ENCODE measurements at regions not wholly inside any gene's neighbourhood (a gene's known extent, or its start where the extent isn't known, plus 50 kb on each side); places are given as distances from the start of the nearest gene placed in this dataset.
"Not testable (repeated sequence)": the region's sequence is repeated elsewhere in the genome, so short reads cannot be mapped to it uniquely, and the experiment has no call there.

- Histone ChIP-seq H3K27ac (ENCODE audit: low read length) (no peak overlapping the region), H3K4me2 (ENCODE audit: low read depth, low read length) (no peak overlapping the region), H3K9me2 (replicated peaks; ENCODE audit: insufficient read depth, low read length) (no peaks in the 10 kb centered on the region), H3K9ac (ENCODE audit: low read length) (no peak overlapping the region), H2AFZ (ENCODE audit: low read length) (no peak overlapping the region), H3K27me3 (replicated peaks; ENCODE audit: insufficient read depth, low read length) (no peaks in the 10 kb centered on the region), H3K4me1 (ENCODE audit: low read length) (no peaks in the 10 kb centered on the region), H3K4me3 (ENCODE audit: low read length) (no peak overlapping the region), H3F3A (ENCODE audit: insufficient read depth, low read length) (no peaks in the 10 kb centered on the region), H3K9me3 (replicated peaks; ENCODE audit: insufficient read depth, low read length) (no peaks in the 10 kb centered on the region), H3K36me3 (replicated peaks; ENCODE audit: insufficient read depth, low read length) (no peaks in the 10 kb centered on the region), H4K20me1 (ENCODE audit: insufficient read depth, low read length) (no peaks in the 10 kb centered on the region), H3K79me2 (ENCODE audit: low read length) (no peaks in the 10 kb centered on the region)
- TF ChIP-seq, protein P1, sequence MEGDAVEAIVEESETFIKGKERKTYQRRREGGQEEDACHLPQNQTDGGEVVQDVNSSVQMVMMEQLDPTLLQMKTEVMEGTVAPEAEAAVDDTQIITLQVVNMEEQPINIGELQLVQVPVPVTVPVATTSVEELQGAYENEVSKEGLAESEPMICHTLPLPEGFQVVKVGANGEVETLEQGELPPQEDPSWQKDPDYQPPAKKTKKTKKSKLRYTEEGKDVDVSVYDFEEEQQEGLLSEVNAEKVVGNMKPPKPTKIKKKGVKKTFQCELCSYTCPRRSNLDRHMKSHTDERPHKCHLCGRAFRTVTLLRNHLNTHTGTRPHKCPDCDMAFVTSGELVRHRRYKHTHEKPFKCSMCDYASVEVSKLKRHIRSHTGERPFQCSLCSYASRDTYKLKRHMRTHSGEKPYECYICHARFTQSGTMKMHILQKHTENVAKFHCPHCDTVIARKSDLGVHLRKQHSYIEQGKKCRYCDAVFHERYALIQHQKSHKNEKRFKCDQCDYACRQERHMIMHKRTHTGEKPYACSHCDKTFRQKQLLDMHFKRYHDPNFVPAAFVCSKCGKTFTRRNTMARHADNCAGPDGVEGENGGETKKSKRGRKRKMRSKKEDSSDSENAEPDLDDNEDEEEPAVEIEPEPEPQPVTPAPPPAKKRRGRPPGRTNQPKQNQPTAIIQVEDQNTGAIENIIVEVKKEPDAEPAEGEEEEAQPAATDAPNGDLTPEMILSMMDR (IDR thresholded peaks at IDR 0.05; ENCODE audit: low read length) = no peak
- TF ChIP-seq EZH2 (optimal IDR thresholded peaks at IDR 0.05; ENCODE audit: low read depth, low read length) (no peak), EZH2phosphoT487 (IDR thresholded peaks at IDR 0.05; ENCODE audit: low read length) (no peak)
- no peak for DNase-seq
Measured at GRCh38 chr4:164596927-164597326, 157.0 kb upstream of the SMIM31 start.

DNA sequence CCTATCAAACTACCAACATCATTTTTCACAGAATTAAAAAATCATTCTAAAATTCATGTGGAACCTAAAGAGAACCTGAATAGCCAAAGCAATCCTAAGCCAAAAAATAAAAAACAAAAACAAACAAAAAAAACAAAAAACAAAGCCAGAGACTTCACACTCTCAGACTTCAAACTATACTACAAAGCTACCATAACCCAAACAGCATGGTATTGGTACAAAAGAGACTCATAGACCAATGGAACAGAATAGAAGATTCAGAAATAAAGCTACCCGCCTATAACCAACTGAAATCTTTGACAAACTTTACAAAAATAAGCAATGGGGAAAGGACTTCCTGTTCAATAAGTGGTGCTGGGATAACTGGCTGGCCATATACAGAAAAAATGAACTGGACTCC lies 152.3 kb upstream of the SMIM31 start:
- TF ChIP-seq EZH2phosphoT487 (IDR thresholded peaks at IDR 0.05; ENCODE audit: low read length) = no peak
- TF ChIP-seq EZH2 (optimal IDR thresholded peaks at IDR 0.05; ENCODE audit: low read depth, low read length) = no peak
- Histone ChIP-seq H3K27ac (ENCODE audit: low read length) (no peak overlapping the region), H3F3A (ENCODE audit: insufficient read depth, low read length) (no peaks in the 10 kb centered on the region), H4K20me1 (ENCODE audit: insufficient read depth, low read length) (no peaks in the 10 kb centered on the region), H3K4me2 (ENCODE audit: low read depth, low read length) (no peak overlapping the region), H3K36me3 (replicated peaks; ENCODE audit: insufficient read depth, low read length) (no peaks in the 10 kb centered on the region), H3K9ac (ENCODE audit: low read length) (no peak overlapping the region), H3K4me1 (ENCODE audit: low read length) (peaks cover 11% of the 10 kb centered on the region; the same call in 1 of the 2 replicates), H3K9me3 (replicated peaks; ENCODE audit: insufficient read depth, low read length) (no peaks in the 10 kb centered on the region), H2AFZ (ENCODE audit: low read length) (no peak overlapping the region), H3K9me2 (replicated peaks; ENCODE audit: insufficient read depth, low read length) (no peaks in the 10 kb centered on the region), H3K27me3 (replicated peaks; ENCODE audit: insufficient read depth, low read length) (no peaks in the 10 kb centered on the region; the same call in 1 of the 2 replicates), H3K4me3 (ENCODE audit: low read length) (no peak overlapping the region), H3K79me2 (ENCODE audit: low read length) (no peaks in the 10 kb centered on the region)
- DNase-seq = no peak

- not testable (repeated sequence) for H3K4me2 ChIP-seq (ENCODE audit: low read depth, low read length); H3K9me3 ChIP-seq (replicated peaks; ENCODE audit: insufficient read depth, low read length); H3K79me2 ChIP-seq (ENCODE audit: low read length); H2AFZ ChIP-seq (ENCODE audit: low read length); H3K27ac ChIP-seq (ENCODE audit: low read length); H3K36me3 ChIP-seq (replicated peaks; ENCODE audit: insufficient read depth, low read length); DNase-seq; H3K4me3 ChIP-seq (ENCODE audit: low read length); H3K9me2 ChIP-seq (replicated peaks; ENCODE audit: insufficient read depth, low read length); H3K9ac ChIP-seq (ENCODE audit: low read length); H3K27me3 ChIP-seq (replicated peaks; ENCODE audit: insufficient read depth, low read length); H3F3A ChIP-seq (ENCODE audit: insufficient read depth, low read length); H4K20me1 ChIP-seq (ENCODE audit: insufficient read depth, low read length)
- peaks cover 14% of the 10 kb centered on the region; the same call in 1 of the 2 replicates for H3K4me1 ChIP-seq (ENCODE audit: low read length)
Measured at GRCh38 chr4:164605791-164606190, 148.1 kb upstream of the SMIM31 start.

GRCh38 chr4:164606478-164606877 lies 147.5 kb upstream of the SMIM31 start:
- Histone ChIP-seq H3K79me2 (ENCODE audit: low read length) (no peaks in the 10 kb centered on the region), H3K36me3 (replicated peaks; ENCODE audit: insufficient read depth, low read length) (no peaks in the 10 kb centered on the region), H3K27ac (ENCODE audit: low read length) (no peak overlapping the region), H3K4me1 (ENCODE audit: low read length) (peaks cover 14% of the 10 kb centered on the region; the same call in 1 of the 2 replicates), H3K4me3 (ENCODE audit: low read length) (no peak overlapping the region), H3K9me2 (replicated peaks; ENCODE audit: insufficient read depth, low read length) (no peaks in the 10 kb centered on the region), H3K27me3 (replicated peaks; ENCODE audit: insufficient read depth, low read length) (no peaks in the 10 kb centered on the region; the same call in 1 of the 2 replicates), H4K20me1 (ENCODE audit: insufficient read depth, low read length) (no peaks in the 10 kb centered on the region), H3K9me3 (replicated peaks; ENCODE audit: insufficient read depth, low read length) (no peaks in the 10 kb centered on the region), H3F3A (ENCODE audit: insufficient read depth, low read length) (no peaks in the 10 kb centered on the region), H2AFZ (ENCODE audit: low read length) (no peak overlapping the region), H3K4me2 (ENCODE audit: low read depth, low read length) (0 out of 2 replicates have a peak overlapping the region, but pooled peaks have one; percentile 11), H3K9ac (ENCODE audit: low read length) (no peak overlapping the region)
- TF ChIP-seq EZH2 (optimal IDR thresholded peaks at IDR 0.05; ENCODE audit: low read depth, low read length) = no peak
- no peak for TF ChIP-seq EZH2phosphoT487 (IDR thresholded peaks at IDR 0.05; ENCODE audit: low read length)
- TF ChIP-seq, protein P1 (IDR thresholded peaks at IDR 0.05; ENCODE audit: low read length) = no peak
- peak; percentile 71 for DNase-seq
